HCT116 (cell line): ENCODE measurements at regions not wholly inside any gene's neighbourhood (a gene's known extent, or its start where the extent isn't known, plus 50 kb on each side); places are given as distances from the start of the nearest gene placed in this dataset.

Source experiments
- ATAC-seq: fragments of 200-7000 bp; cut with Tn5 transposase; 2 replicates; pipeline ENCODE4 v1.9.1; 2020; ENCODE audit warnings: mild to moderate bottlenecking, moderate library complexity
- BruUV-seq: library from RNA; stranded (reverse); fragments of 400-500 nt; replicated peaks from 2 replicates; lab custom pipeline; 2021; lab: Mats Ljungman, UMichigan
- CTCF ChIA-PET: fragments of 300-600 bp; sonication (Branson Sonifier 250); formaldehyde crosslinking; loops from one replicate; lab custom pipeline; 2021; ENCODE audit warnings: antibody characterized with exemption; lab: Charles Lee
- POLR2A ChIA-PET: fragments of 300-600, 350-600 bp; sonication (Branson Sonifier 250); formaldehyde crosslinking; loops from one replicate; lab custom pipeline; 2021; ENCODE audit warnings: antibody characterized with exemption; lab: Charles Lee
- RAD21 ChIA-PET, 2 experiments: fragments of 300-600 bp; sonication (Branson Sonifier 250); formaldehyde crosslinking; loops; one replicate each; lab custom pipeline; 2023; ENCODE audit warnings: low total read pairs in 2 of 2; ENCODE audit not compliant: uncharacterized antibody in 2 of 2, unreplicated experiment in 2 of 2, low non-redundant PET in 1 of 2; lab: Charles Lee
- DNase-seq: peaks from one replicate; pipeline ENCODE4 v3.0.0-alpha.2; 2010; ENCODE audit warnings: low read depth, low spot score
- H2AFZ ChIP-seq: fragments of 200-600 bp; shearing (Covaris generic), sonication (generic); 2 replicates; pipeline ENCODE4 v1.6.1; 2017; ENCODE audit warnings: low read depth, mixed run types, mixed read lengths, antibody characterized with exemption, low read length; ENCODE audit not compliant: poor library complexity, severe bottlenecking
- H3K27ac ChIP-seq: 2 replicates; pipeline ENCODE4 v1.5.1; 2012; ENCODE audit warnings: low read depth, low read length
- H3K27me3 ChIP-seq: fragments of 200-600 bp; sonication (generic); 2 replicates; pipeline ENCODE4 v1.6.1; 2016; ENCODE audit warnings: mixed run types, low read length, mixed read lengths; ENCODE audit not compliant: insufficient read depth
- H3K36me3 ChIP-seq, 2 experiments: fragments of 200-500 bp in 1 of 2; fragments of 200-600 bp in 1 of 2; sonication (Bioruptor generic) in 1 of 2; sonication (generic) in 1 of 2; 2 replicates each; pipeline versions ENCODE4 v1.5.1 to v1.6.1; 2014 to 2016; ENCODE audit warnings: low read length in 2 of 2, inconsistent platforms in 1 of 2, mixed read lengths in 1 of 2, mixed run types in 1 of 2; ENCODE audit not compliant: insufficient read depth in 2 of 2, control insufficient read depth in 1 of 2
- H3K4me1 ChIP-seq, 2 experiments: fragments of 200-600 bp in 1 of 2; sonication (generic) in 1 of 2; 2 replicates each; pipeline versions ENCODE4 v1.5.1 to v1.6.1; 2012 to 2017; ENCODE audit warnings: low read length in 2 of 2, inconsistent platforms in 1 of 2, mild to moderate bottlenecking in 1 of 2, mixed read lengths in 1 of 2, mixed run types in 1 of 2, moderate library complexity in 1 of 2; ENCODE audit not compliant: insufficient read depth in 2 of 2, control insufficient read depth in 1 of 2
- H3K4me2 ChIP-seq: fragments of 200-600 bp; sonication (generic); 2 replicates; pipeline ENCODE4 v1.6.1; 2017; ENCODE audit warnings: mixed run types, low read length, mixed read lengths
- H3K4me3 ChIP-seq, 2 experiments: fragments of 200-600 bp in 1 of 2; sonication (generic) in 1 of 2; replicated peaks in 1 of 2; 2 replicates each; pipeline ENCODE4 v1.5.1; 2011 to 2016; ENCODE audit warnings: low read length in 2 of 2, control low read depth in 1 of 2, low read depth in 1 of 2, mild to moderate bottlenecking in 1 of 2, mixed read lengths in 1 of 2, mixed run types in 1 of 2
- H3K79me2 ChIP-seq: fragments of 200-600 bp; sonication (generic); 2 replicates; pipeline ENCODE4 v1.6.1; 2017; ENCODE audit warnings: mild to moderate bottlenecking, mixed run types, low read length, moderate library complexity, mixed read lengths; ENCODE audit not compliant: insufficient read depth
- H3K9ac ChIP-seq: fragments of 200-600 bp; sonication (generic); 2 replicates; pipeline ENCODE4 v1.6.1; 2016; ENCODE audit warnings: low read length, mixed read lengths
- H3K9me2 ChIP-seq: fragments of 200-600 bp; sonication (generic), shearing (Covaris generic); 2 replicates; pipeline ENCODE4 v1.6.1; 2017; ENCODE audit warnings: mixed run types, mild to moderate bottlenecking, moderate library complexity; ENCODE audit not compliant: insufficient read depth
- H3K9me3 ChIP-seq, 2 experiments: fragments of 200-500 bp in 1 of 2; fragments of 200-600 bp in 1 of 2; sonication (Bioruptor generic) in 1 of 2; sonication (generic) in 1 of 2; 2 replicates each; pipeline ENCODE4 v1.6.1; 2014 to 2017; ENCODE audit warnings: low read length in 2 of 2, mixed read lengths in 2 of 2, inconsistent platforms in 1 of 2, low read depth in 1 of 2, mild to moderate bottlenecking in 1 of 2, mixed run types in 1 of 2, moderate library complexity in 1 of 2; ENCODE audit not compliant: control insufficient read depth in 1 of 2, insufficient read depth in 1 of 2
- H4K20me1 ChIP-seq: fragments of 200-600 bp; sonication (generic), shearing (Covaris generic); 2 replicates; pipeline ENCODE4 v1.6.1; 2017; ENCODE audit warnings: mixed run types, mild to moderate bottlenecking, moderate library complexity; ENCODE audit not compliant: insufficient read depth
- ATF3 ChIP-seq: IDR thresholded peaks from 2 replicates; pipeline ENCODE4 v1.6.1; 2012
- CBX3 ChIP-seq: IDR thresholded peaks from 2 replicates; pipeline ENCODE4 v1.6.1; 2012; ENCODE audit warnings: low read depth
- CTCF ChIP-seq, 3 experiments: fragments of 200-600 bp in 1 of 3; sonication (generic) in 1 of 3; IDR thresholded peaks in 2 of 3; conservative IDR thresholded peaks in 1 of 3; 2 replicates each; pipeline ENCODE4 v1.5.1; 2012 to 2017; ENCODE audit warnings: low read depth in 2 of 3, low read length in 2 of 3, antibody characterized with exemption in 1 of 3, borderline replicate concordance in 1 of 3, control low read depth in 1 of 3, mild to moderate bottlenecking in 1 of 3, mixed read lengths in 1 of 3, mixed run types in 1 of 3, moderate library complexity in 1 of 3; ENCODE audit not compliant: insufficient read depth in 1 of 3
- EZH2 ChIP-seq: fragments of 200-600 bp; sonication (generic); IDR thresholded peaks from 2 replicates; pipeline ENCODE4 v1.6.1; 2017; ENCODE audit warnings: antibody characterized with exemption, mixed run types
- FOSL1 ChIP-seq: IDR thresholded peaks from 2 replicates; pipeline ENCODE4 v1.6.1; 2012; ENCODE audit warnings: low read depth
- POLR2A ChIP-seq: IDR thresholded peaks from 2 replicates; pipeline ENCODE4 v1.7.0; 2011; ENCODE audit warnings: borderline replicate concordance; ENCODE audit not compliant: insufficient read depth, insufficient read length; ENCODE audit errors: extremely low read depth
- POLR2AphosphoS5 ChIP-seq: IDR thresholded peaks from 2 replicates; pipeline ENCODE4 v1.6.1; 2011; ENCODE audit warnings: mild to moderate bottlenecking, low read depth, low read length, moderate library complexity
- RAD21 ChIP-seq: IDR thresholded peaks from 2 replicates; pipeline ENCODE4 v1.6.1; 2012; ENCODE audit warnings: low read depth, mild to moderate bottlenecking
- SP1 ChIP-seq: IDR thresholded peaks from 2 replicates; pipeline ENCODE4 v1.6.1; 2012; ENCODE audit warnings: low read depth
- SRF ChIP-seq: IDR thresholded peaks from 2 replicates; pipeline ENCODE4 v1.6.1; 2012; ENCODE audit warnings: low read depth
- TCF7L2 ChIP-seq: IDR thresholded peaks from 2 replicates; pipeline ENCODE4 v1.7.0; 2011; ENCODE audit warnings: borderline replicate concordance, inconsistent platforms; ENCODE audit not compliant: insufficient read depth, insufficient read length; ENCODE audit errors: extremely low read depth
- ZBTB33 ChIP-seq: IDR thresholded peaks from 2 replicates; pipeline ENCODE4 v1.6.1; 2011; ENCODE audit warnings: mild to moderate bottlenecking, low read length, moderate library complexity; ENCODE audit not compliant: insufficient replicate concordance; ENCODE audit errors: extremely low read depth
- ZFX ChIP-seq: fragments of 450-650 bp; IDR thresholded peaks from 2 replicates; pipeline ENCODE4 v1.6.1; 2017
- intact Hi-C: fragments of 100-400 bp; cut with micrococcal nuclease; formaldehyde crosslinking; loops from 2 replicates; pipeline ENCODE4 v1.10.0; 2022
- TF ChIP-seq, protein P1 (sequence below): IDR thresholded peaks from 2 replicates; pipeline ENCODE4 v1.6.1; 2012

DNA sequence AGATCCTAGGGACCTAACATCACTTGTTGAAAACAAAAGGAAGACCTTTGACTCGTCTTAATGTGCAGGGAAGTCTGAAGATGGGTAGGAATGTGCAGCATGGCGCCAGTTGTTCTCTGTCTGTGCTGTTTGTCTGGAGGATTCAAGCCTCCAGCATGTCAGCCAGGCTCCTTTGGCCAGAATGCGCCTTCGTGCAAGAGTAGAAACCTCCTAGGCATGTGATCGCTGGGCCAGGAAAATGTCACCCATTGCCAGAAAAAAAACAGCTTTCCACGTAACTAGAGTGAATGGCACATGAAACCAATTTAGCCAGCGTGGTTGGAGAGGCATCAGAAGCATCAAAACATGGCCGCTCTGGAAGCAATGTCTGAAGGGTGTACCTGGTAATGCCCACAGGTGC is 132.7 kb downstream of the EDN1 start:
- POLR2A ChIA-PET = no interaction called here

More for the DNA sequence above, 132.7 kb downstream of the EDN1 start:
- Histone ChIP-seq H4K20me1 (no peaks in the 10 kb centered on the region), H3K36me3 (no peaks in the 10 kb centered on the region), H3K4me1 (no peaks in the 10 kb centered on the region)
- CTCF ChIA-PET = no interaction called here
- intact Hi-C loops = no loop called here
- TF ChIP-seq CBX3 (no peak), TCF7L2 (no peak), POLR2AphosphoS5 (no peak), ZFX (no peak), RAD21 (no peak), EZH2 (no peak), ATF3 (no peak), SRF (no peak), SP1 (no peak), ZBTB33 (no peak), POLR2A (no peak), FOSL1 (no peak), CTCF (IDR thresholded peaks at IDR 0.05 in 2 of 3, conservative IDR thresholded peaks at IDR 0.05 in 1 of 3; ENCODE audit: borderline replicate concordance in 1 of 3, insufficient read depth in 1 of 3, low read depth in 2 of 3, low read length in 2 of 3) (no peak)
- TF ChIP-seq, protein P1, sequence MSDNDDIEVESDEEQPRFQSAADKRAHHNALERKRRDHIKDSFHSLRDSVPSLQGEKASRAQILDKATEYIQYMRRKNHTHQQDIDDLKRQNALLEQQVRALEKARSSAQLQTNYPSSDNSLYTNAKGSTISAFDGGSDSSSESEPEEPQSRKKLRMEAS = no peak
- TF ChIP-seq, all 23 proteins: peak for 0
- Histone ChIP-seq H3K27me3 (no peaks in the 10 kb centered on the region), H3K4me3 (no peak overlapping the region), H2AFZ (no peak overlapping the region), H3K9me3 (peaks cover 0 to 6% of the 10 kb centered on the region in 2 experiments; a peak in 1 of 4 replicates), H3K4me2 (no peak overlapping the region), H3K9ac (no peak overlapping the region), H3K27ac (no peak overlapping the region), H3K9me2 (no peaks in the 10 kb centered on the region), H3K79me2 (no peaks in the 10 kb centered on the region)
- no TSS peak for BruUV-seq
- ATAC-seq (no peak), DNase-seq (no peak)
- RAD21 ChIA-PET = no interaction called here
